H9 (cell line): ENCODE measurements at regions not wholly inside any gene's neighbourhood (a gene's known extent, or its start where the extent isn't known, plus 50 kb on each side); places are given as distances from the start of the nearest gene placed in this dataset.

Source experiments
- DNase-seq: peaks from one replicate; pipeline ENCODE4 v3.0.0-alpha.2; 2017
- H2AFZ ChIP-seq: one replicate; pipeline ENCODE4 v1.6.1; 2013; ENCODE audit warnings: mild to moderate bottlenecking, low read length, control low read depth, moderate library complexity
- H2AK5ac ChIP-seq: 2 replicates; pipeline ENCODE4 v1.6.1; 2013; ENCODE audit warnings: low read length, control low read depth, mixed read lengths; ENCODE audit not compliant: insufficient read length
- H2BK120ac ChIP-seq: one replicate; pipeline ENCODE4 v1.6.1; 2013; ENCODE audit warnings: low read depth, mild to moderate bottlenecking, low read length, control low read depth, inconsistent platforms; ENCODE audit not compliant: poor library complexity, severe bottlenecking
- H2BK12ac ChIP-seq: 2 replicates; pipeline ENCODE4 v1.6.1; 2013; ENCODE audit warnings: low read length, control low read depth, mixed read lengths, low read depth; ENCODE audit not compliant: insufficient read length
- H2BK15ac ChIP-seq: 2 replicates; pipeline ENCODE4 v1.6.1; 2013; ENCODE audit warnings: low read depth, low read length, control low read depth
- H2BK20ac ChIP-seq: one replicate; pipeline ENCODE4 v1.6.1; 2013; ENCODE audit warnings: low read depth, mild to moderate bottlenecking, low read length, control low read depth, inconsistent platforms; ENCODE audit not compliant: poor library complexity, severe bottlenecking
- H2BK5ac ChIP-seq: 2 replicates; pipeline ENCODE4 v1.6.1; 2013; ENCODE audit warnings: low read length, control low read depth, mixed read lengths; ENCODE audit not compliant: insufficient read length
- H3K14ac ChIP-seq: 2 replicates; pipeline ENCODE4 v1.6.1; 2013; ENCODE audit warnings: low read length, control low read depth; ENCODE audit not compliant: insufficient read depth
- H3K18ac ChIP-seq: 2 replicates; pipeline ENCODE4 v1.6.1; 2013; ENCODE audit warnings: low read depth, mild to moderate bottlenecking, mixed read lengths, low read length, control low read depth; ENCODE audit not compliant: insufficient read length
- H3K23ac ChIP-seq: 2 replicates; pipeline ENCODE4 v1.6.1; 2013; ENCODE audit warnings: low read length, control low read depth, mixed read lengths, low read depth; ENCODE audit not compliant: insufficient read length
- H3K23me2 ChIP-seq: 2 replicates; pipeline ENCODE4 v1.6.1; 2013; ENCODE audit warnings: low read depth, mild to moderate bottlenecking, mixed read lengths, low read length, control low read depth; ENCODE audit not compliant: insufficient read length, poor library complexity, severe bottlenecking
- H3K27ac ChIP-seq: 2 replicates; pipeline ENCODE4 v1.5.1; 2013; ENCODE audit warnings: low read length, control low read depth, mixed read lengths, low read depth; ENCODE audit not compliant: insufficient read length
- H3K27me3 ChIP-seq: 2 replicates; pipeline ENCODE4 v1.6.1; 2013; ENCODE audit warnings: low read length, control low read depth, inconsistent platforms; ENCODE audit not compliant: insufficient read depth
- H3K4ac ChIP-seq: 2 replicates; pipeline ENCODE4 v1.6.1; 2013; ENCODE audit warnings: low read depth, mild to moderate bottlenecking, control low read depth, inconsistent platforms, low read length, moderate library complexity
- H3K4me1 ChIP-seq: 2 replicates; pipeline ENCODE4 v1.6.1; 2013; ENCODE audit warnings: low read length, control low read depth, inconsistent platforms; ENCODE audit not compliant: insufficient read depth
- H3K4me2 ChIP-seq: 2 replicates; pipeline ENCODE4 v1.6.1; 2013; ENCODE audit warnings: low read length, control low read depth, mixed read lengths; ENCODE audit not compliant: insufficient read length, insufficient read depth
- H3K56ac ChIP-seq: 2 replicates; pipeline ENCODE4 v1.6.1; 2013; ENCODE audit warnings: low read depth, mild to moderate bottlenecking, mixed read lengths, low read length, control low read depth; ENCODE audit not compliant: insufficient read length
- H3K79me1 ChIP-seq: 2 replicates; pipeline ENCODE4 v1.6.1; 2013; ENCODE audit warnings: low read depth, mild to moderate bottlenecking, moderate library complexity, low read length, control low read depth, inconsistent platforms; ENCODE audit not compliant: insufficient read depth, poor library complexity, severe bottlenecking
- H3K79me2 ChIP-seq: 2 replicates; pipeline ENCODE4 v1.6.1; 2013; ENCODE audit warnings: low read length, control low read depth, inconsistent platforms; ENCODE audit not compliant: insufficient read depth
- H3K9ac ChIP-seq: 2 replicates; pipeline ENCODE4 v1.6.1; 2013; ENCODE audit warnings: low read length, control low read depth, mixed read lengths; ENCODE audit not compliant: insufficient read length; ENCODE audit errors: extremely low read depth
- H3K9me3 ChIP-seq: one replicate; pipeline ENCODE4 v1.6.1; 2013; ENCODE audit warnings: low read depth, low read length, inconsistent platforms; ENCODE audit not compliant: control insufficient read depth
- H3T11ph ChIP-seq: one replicate; pipeline ENCODE4 v1.6.1; 2013; ENCODE audit warnings: mild to moderate bottlenecking, low read length, control low read depth, inconsistent platforms
- H4K20me1 ChIP-seq: one replicate; pipeline ENCODE4 v1.6.1; 2013; ENCODE audit not compliant: control insufficient read depth, insufficient read length, insufficient read depth
- H4K5ac ChIP-seq: 2 replicates; pipeline ENCODE4 v1.6.1; 2013; ENCODE audit warnings: low read depth, mild to moderate bottlenecking, mixed read lengths, low read length, control low read depth; ENCODE audit not compliant: insufficient read length
- H4K8ac ChIP-seq: replicated peaks from 2 replicates; pipeline ENCODE4 v1.6.1; 2013; ENCODE audit warnings: low read length, control low read depth, mixed read lengths, low read depth; ENCODE audit not compliant: insufficient read length
- H4K91ac ChIP-seq: 2 replicates; pipeline ENCODE4 v1.6.1; 2013; ENCODE audit warnings: low read depth, mild to moderate bottlenecking, moderate library complexity, mixed read lengths, low read length, control low read depth; ENCODE audit not compliant: insufficient read length
- H3K27ac Mint-ChIP-seq, 3 experiments: 2 replicates in 2 of 3; 3 replicates in 1 of 3; pipeline ENCODE4 v1.8.0; 2020 to 2021; ENCODE audit warnings: mixed read lengths in 3 of 3, mild to moderate bottlenecking in 1 of 3, moderate library complexity in 1 of 3
- H3K27me3 Mint-ChIP-seq: 2 replicates; pipeline ENCODE4 v1.8.0; 2021; ENCODE audit warnings: low read depth, mild to moderate bottlenecking, moderate library complexity, mixed read lengths
- H3K36me3 Mint-ChIP-seq, 3 experiments: 2 replicates in 2 of 3; 3 replicates in 1 of 3; pipeline ENCODE4 v1.8.0; 2020 to 2021; ENCODE audit warnings: low read depth in 3 of 3, mixed read lengths in 3 of 3; ENCODE audit not compliant: insufficient read depth in 1 of 3
- H3K4me1 Mint-ChIP-seq, 2 experiments: 2 replicates each; pipeline ENCODE4 v1.8.0; 2020; ENCODE audit warnings: mixed read lengths in 2 of 2
- H3K4me3 Mint-ChIP-seq, 2 experiments: 2 replicates in 1 of 2; 3 replicates in 1 of 2; pipeline ENCODE4 v1.8.0; 2020 to 2021; ENCODE audit warnings: mild to moderate bottlenecking in 2 of 2, mixed read lengths in 2 of 2, moderate library complexity in 1 of 2
- H3K9me3 Mint-ChIP-seq, 2 experiments: 2 replicates in 1 of 2; 3 replicates in 1 of 2; pipeline ENCODE4 v1.8.0; 2020; ENCODE audit warnings: mild to moderate bottlenecking in 2 of 2, mixed read lengths in 2 of 2, moderate library complexity in 1 of 2
- CTCF ChIP-seq: fragments of 200-600 bp; sonication (generic); conservative IDR thresholded peaks from 3 replicates; pipeline ENCODE4 v1.8.0; 2021; ENCODE audit warnings: antibody characterized with exemption, mild to moderate bottlenecking
- WGBS: extraction: QIAGEN DNeasy Blood & Tissue Kit; methylation state at CpG from one replicate; pipeline ENCODE4 v1.1.7; 2013; ENCODE audit warnings: missing lambda C conversion rate, low lambda C conversion rate, mixed read lengths; ENCODE audit not compliant: insufficient read length; ENCODE audit errors: extremely low coverage; 5-methylcytosine and 5-hydroxymethylcytosine counted together

- H3K23ac ChIP-seq = no peak overlapping the region
- no peak overlapping the region for H4K5ac ChIP-seq
- H2AFZ ChIP-seq = no peak overlapping the region
- H3K14ac ChIP-seq = no peak overlapping the region
- H3K79me1 ChIP-seq = no peaks in the 10 kb centered on the region
- H2BK15ac ChIP-seq = no peak overlapping the region
- H3K27me3 Mint-ChIP-seq = peaks cover 16% of the 10 kb centered on the region
- no peak overlapping the region for H3K56ac ChIP-seq
- no peaks in the 10 kb centered on the region for H3K79me2 ChIP-seq
- peaks cover 2% of the 10 kb centered on the region for H4K20me1 ChIP-seq
- H3K4me1 Mint-ChIP-seq = peaks cover 0 to 6% of the 10 kb centered on the region in 2 experiments; a peak in 2 of 4 replicates
- no peak overlapping the region for H4K8ac ChIP-seq
- no peak overlapping the region for H2AK5ac ChIP-seq
- no CpG with 5 or more reads among the region's 5 CpGs for WGBS
- H3K23me2 ChIP-seq = no peaks in the 10 kb centered on the region
- no peak overlapping the region for H2BK120ac ChIP-seq
- H3K9me3 Mint-ChIP-seq = no peaks in the 10 kb centered on the region
- no peaks in the 10 kb centered on the region for H3K4me1 ChIP-seq
- H2BK12ac ChIP-seq = no peak overlapping the region
- H3K4me3 Mint-ChIP-seq = no peak overlapping the region
- H3K27ac Mint-ChIP-seq = no peak overlapping the region
- H3K4me2 ChIP-seq = no peak overlapping the region
- no peak overlapping the region for H3K9ac ChIP-seq
- no peak overlapping the region for H3K18ac ChIP-seq
- H4K91ac ChIP-seq = no peak overlapping the region
- H2BK20ac ChIP-seq = no peak overlapping the region
- no peak overlapping the region for H2BK5ac ChIP-seq
- H3K9me3 ChIP-seq = no peaks in the 10 kb centered on the region
- no peak overlapping the region for H3T11ph ChIP-seq
- H3K27ac ChIP-seq = no peak overlapping the region
- no peaks in the 10 kb centered on the region for H3K27me3 ChIP-seq
- no peaks in the 10 kb centered on the region for H3K36me3 Mint-ChIP-seq
- no peak overlapping the region for H3K4ac ChIP-seq
- DNase-seq = no peak
- no peak for TF ChIP-seq CTCF
Observed at GRCh38 chr1:29746076-29746665, 509.8 kb downstream of the PTPRU start.
